Fibroblast of mammary gland (primary cell): ENCODE measurements at regions not wholly inside any gene's neighbourhood (a gene's known extent, or its start where the extent isn't known, plus 50 kb on each side); places are given as distances from the start of the nearest gene placed in this dataset.

Source experiments
- DNase-seq: peaks from one replicate; pipeline ENCODE4 v3.0.0-alpha.2; 2010; ENCODE audit warnings: low read depth
- H3K4me3 ChIP-seq: 2 replicates; pipeline ENCODE4 v1.5.1; 2011; ENCODE audit warnings: low read depth, mild to moderate bottlenecking, low read length, moderate library complexity; ENCODE audit not compliant: control insufficient read depth
- CTCF ChIP-seq: conservative IDR thresholded peaks from 2 replicates; pipeline ENCODE4 v1.5.1; 2011; ENCODE audit warnings: low read depth, low read length, inconsistent platforms; ENCODE audit not compliant: control insufficient read depth, insufficient read depth

- DNase-seq = no peak
- no peak overlapping the region for H3K4me3 ChIP-seq
- TF ChIP-seq CTCF = no peak
Observed at GRCh38 chr17:72455562-72455961, 334.7 kb downstream of the SOX9 start.

- TF ChIP-seq CTCF = no peak
- H3K4me3 ChIP-seq = no peak overlapping the region
- peak; percentile 40 for DNase-seq
Observed at GRCh38 chr17:72456075-72456474, 335.3 kb downstream of the SOX9 start.

GRCh38 chr17:72457712-72458111 lies 336.9 kb downstream of the SOX9 start:
- no peak overlapping the region for H3K4me3 ChIP-seq
- TF ChIP-seq CTCF = no peak
- no peak for DNase-seq

GRCh38 chr17:72458301-72458700 lies 337.5 kb downstream of the SOX9 start:
- TF ChIP-seq CTCF = no peak

GRCh38 chr17:72460711-72461110 lies 339.9 kb downstream of the SOX9 start:
- no peak overlapping the region for H3K4me3 ChIP-seq
- no peak for DNase-seq
- no peak for TF ChIP-seq CTCF

More at GRCh38 chr17:72458301-72458700, 337.5 kb downstream of the SOX9 start:
- H3K4me3 ChIP-seq = no peak overlapping the region
- no peak for DNase-seq

- no peak overlapping the region for H3K4me3 ChIP-seq
- DNase-seq = no peak
- TF ChIP-seq CTCF = no peak
Observed at GRCh38 chr17:72461757-72462156, 340.9 kb downstream of the SOX9 start.

GRCh38 chr17:72462407-72462806 lies 341.6 kb downstream of the SOX9 start:
- TF ChIP-seq CTCF = no peak
- H3K4me3 ChIP-seq = no peak overlapping the region
- DNase-seq = no peak
